HCT116 (cell line): ENCODE measurements at regions not wholly inside any gene's neighbourhood (a gene's known extent, or its start where the extent isn't known, plus 50 kb on each side); places are given as distances from the start of the nearest gene placed in this dataset.

ENCODE experiments used
- ATAC-seq: fragments of 200-7000 bp; cut with Tn5 transposase; 2 replicates; pipeline ENCODE4 v1.9.1; 2020; ENCODE audit warnings: mild to moderate bottlenecking, moderate library complexity
- BruUV-seq: library from RNA; stranded (reverse); fragments of 400-500 nt; replicated peaks from 2 replicates; lab custom pipeline; 2021; lab: Mats Ljungman, UMichigan
- CTCF ChIA-PET: fragments of 300-600 bp; sonication (Branson Sonifier 250); formaldehyde crosslinking; loops from one replicate; lab custom pipeline; 2021; ENCODE audit warnings: antibody characterized with exemption; lab: Charles Lee
- POLR2A ChIA-PET: fragments of 300-600, 350-600 bp; sonication (Branson Sonifier 250); formaldehyde crosslinking; loops from one replicate; lab custom pipeline; 2021; ENCODE audit warnings: antibody characterized with exemption; lab: Charles Lee
- RAD21 ChIA-PET, 2 experiments: fragments of 300-600 bp; sonication (Branson Sonifier 250); formaldehyde crosslinking; loops; one replicate each; lab custom pipeline; 2023; ENCODE audit warnings: low total read pairs in 2 of 2; ENCODE audit not compliant: uncharacterized antibody in 2 of 2, unreplicated experiment in 2 of 2, low non-redundant PET in 1 of 2; lab: Charles Lee
- DNase-seq: peaks from one replicate; pipeline ENCODE4 v3.0.0-alpha.2; 2010; ENCODE audit warnings: low read depth, low spot score
- H2AFZ ChIP-seq: fragments of 200-600 bp; shearing (Covaris generic), sonication (generic); 2 replicates; pipeline ENCODE4 v1.6.1; 2017; ENCODE audit warnings: low read depth, mixed run types, mixed read lengths, antibody characterized with exemption, low read length; ENCODE audit not compliant: poor library complexity, severe bottlenecking
- H3K27ac ChIP-seq: 2 replicates; pipeline ENCODE4 v1.5.1; 2012; ENCODE audit warnings: low read depth, low read length
- H3K27me3 ChIP-seq: fragments of 200-600 bp; sonication (generic); 2 replicates; pipeline ENCODE4 v1.6.1; 2016; ENCODE audit warnings: mixed run types, low read length, mixed read lengths; ENCODE audit not compliant: insufficient read depth
- H3K36me3 ChIP-seq, 2 experiments: fragments of 200-500 bp in 1 of 2; fragments of 200-600 bp in 1 of 2; sonication (Bioruptor generic) in 1 of 2; sonication (generic) in 1 of 2; 2 replicates each; pipeline versions ENCODE4 v1.5.1 to v1.6.1; 2014 to 2016; ENCODE audit warnings: low read length in 2 of 2, inconsistent platforms in 1 of 2, mixed read lengths in 1 of 2, mixed run types in 1 of 2; ENCODE audit not compliant: insufficient read depth in 2 of 2, control insufficient read depth in 1 of 2
- H3K4me1 ChIP-seq, 2 experiments: fragments of 200-600 bp in 1 of 2; sonication (generic) in 1 of 2; 2 replicates each; pipeline versions ENCODE4 v1.5.1 to v1.6.1; 2012 to 2017; ENCODE audit warnings: low read length in 2 of 2, inconsistent platforms in 1 of 2, mild to moderate bottlenecking in 1 of 2, mixed read lengths in 1 of 2, mixed run types in 1 of 2, moderate library complexity in 1 of 2; ENCODE audit not compliant: insufficient read depth in 2 of 2, control insufficient read depth in 1 of 2
- H3K4me2 ChIP-seq: fragments of 200-600 bp; sonication (generic); 2 replicates; pipeline ENCODE4 v1.6.1; 2017; ENCODE audit warnings: mixed run types, low read length, mixed read lengths
- H3K4me3 ChIP-seq, 2 experiments: fragments of 200-600 bp in 1 of 2; sonication (generic) in 1 of 2; replicated peaks in 1 of 2; 2 replicates each; pipeline ENCODE4 v1.5.1; 2011 to 2016; ENCODE audit warnings: low read length in 2 of 2, control low read depth in 1 of 2, low read depth in 1 of 2, mild to moderate bottlenecking in 1 of 2, mixed read lengths in 1 of 2, mixed run types in 1 of 2
- H3K79me2 ChIP-seq: fragments of 200-600 bp; sonication (generic); 2 replicates; pipeline ENCODE4 v1.6.1; 2017; ENCODE audit warnings: mild to moderate bottlenecking, mixed run types, low read length, moderate library complexity, mixed read lengths; ENCODE audit not compliant: insufficient read depth
- H3K9ac ChIP-seq: fragments of 200-600 bp; sonication (generic); 2 replicates; pipeline ENCODE4 v1.6.1; 2016; ENCODE audit warnings: low read length, mixed read lengths
- H3K9me2 ChIP-seq: fragments of 200-600 bp; sonication (generic), shearing (Covaris generic); 2 replicates; pipeline ENCODE4 v1.6.1; 2017; ENCODE audit warnings: mixed run types, mild to moderate bottlenecking, moderate library complexity; ENCODE audit not compliant: insufficient read depth
- H3K9me3 ChIP-seq, 2 experiments: fragments of 200-500 bp in 1 of 2; fragments of 200-600 bp in 1 of 2; sonication (Bioruptor generic) in 1 of 2; sonication (generic) in 1 of 2; 2 replicates each; pipeline ENCODE4 v1.6.1; 2014 to 2017; ENCODE audit warnings: low read length in 2 of 2, mixed read lengths in 2 of 2, inconsistent platforms in 1 of 2, low read depth in 1 of 2, mild to moderate bottlenecking in 1 of 2, mixed run types in 1 of 2, moderate library complexity in 1 of 2; ENCODE audit not compliant: control insufficient read depth in 1 of 2, insufficient read depth in 1 of 2
- H4K20me1 ChIP-seq: fragments of 200-600 bp; sonication (generic), shearing (Covaris generic); 2 replicates; pipeline ENCODE4 v1.6.1; 2017; ENCODE audit warnings: mixed run types, mild to moderate bottlenecking, moderate library complexity; ENCODE audit not compliant: insufficient read depth
- CEBPB ChIP-seq: IDR thresholded peaks from 2 replicates; pipeline ENCODE4 v1.6.1; 2012; ENCODE audit warnings: low read depth
- EGR1 ChIP-seq: IDR thresholded peaks from 2 replicates; pipeline ENCODE4 v1.6.1; 2012; ENCODE audit warnings: low read depth
- FOSL1 ChIP-seq: IDR thresholded peaks from 2 replicates; pipeline ENCODE4 v1.6.1; 2012; ENCODE audit warnings: low read depth
- RAD21 ChIP-seq: IDR thresholded peaks from 2 replicates; pipeline ENCODE4 v1.6.1; 2012; ENCODE audit warnings: low read depth, mild to moderate bottlenecking
- SP1 ChIP-seq: IDR thresholded peaks from 2 replicates; pipeline ENCODE4 v1.6.1; 2012; ENCODE audit warnings: low read depth
- YY1 ChIP-seq: IDR thresholded peaks from 2 replicates; pipeline ENCODE4 v1.6.1; 2011; ENCODE audit warnings: low read length, low read depth, moderate library complexity, mild to moderate bottlenecking; ENCODE audit not compliant: insufficient replicate concordance; ENCODE audit errors: extremely low read depth
- ZFX ChIP-seq: fragments of 450-650 bp; IDR thresholded peaks from 2 replicates; pipeline ENCODE4 v1.6.1; 2017
- intact Hi-C: fragments of 100-400 bp; cut with micrococcal nuclease; formaldehyde crosslinking; loops from 2 replicates; pipeline ENCODE4 v1.10.0; 2022
- TF ChIP-seq, protein P1 (sequence below): IDR thresholded peaks from 2 replicates; pipeline ENCODE4 v1.6.1; 2012
- TF ChIP-seq, protein P2 (sequence below): IDR thresholded peaks from 2 replicates; pipeline ENCODE4 v1.6.1; 2012; ENCODE audit warnings: low read depth
- TF ChIP-seq, protein P3 (sequence below): IDR thresholded peaks from 2 replicates; pipeline ENCODE4 v1.6.1; 2011; ENCODE audit warnings: mild to moderate bottlenecking, low read length, moderate library complexity; ENCODE audit not compliant: insufficient replicate concordance; ENCODE audit errors: extremely low read depth
- TF ChIP-seq, protein P4 (sequence below), 3 experiments: fragments of 200-600 bp in 1 of 3; sonication (generic) in 1 of 3; IDR thresholded peaks in 2 of 3; conservative IDR thresholded peaks in 1 of 3; 2 replicates each; pipeline ENCODE4 v1.5.1; 2012 to 2017; ENCODE audit warnings: low read depth in 2 of 3, low read length in 2 of 3, antibody characterized with exemption in 1 of 3, borderline replicate concordance in 1 of 3, control low read depth in 1 of 3, mild to moderate bottlenecking in 1 of 3, mixed read lengths in 1 of 3, mixed run types in 1 of 3, moderate library complexity in 1 of 3; ENCODE audit not compliant: insufficient read depth in 1 of 3
- TF ChIP-seq, protein P5 (sequence below): IDR thresholded peaks from 2 replicates; pipeline ENCODE4 v1.6.1; 2012

DNA sequence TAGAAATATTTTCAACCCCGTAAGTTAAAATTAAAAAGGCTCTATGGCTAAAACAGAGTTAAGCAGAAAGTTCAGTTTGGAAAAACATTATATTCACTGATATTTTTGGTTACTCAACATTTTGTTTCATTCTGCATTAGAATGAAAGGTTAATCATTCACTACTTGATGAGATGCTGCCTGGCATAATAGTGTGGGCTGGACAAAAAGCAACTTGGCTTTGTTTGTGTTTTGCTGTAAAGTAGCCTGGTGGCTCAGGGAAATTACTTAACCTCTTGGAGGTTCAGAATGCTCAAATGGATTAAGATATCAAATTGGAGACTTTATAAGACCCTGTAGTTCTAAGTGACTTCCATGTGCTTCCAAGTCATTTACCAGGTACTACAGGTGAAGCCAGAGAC, 367.4 kb upstream of the TRPC7 start:
- Histone ChIP-seq H3K9ac (no peak overlapping the region), H2AFZ (no peak overlapping the region), H3K9me3 (no peaks in the 10 kb centered on the region), H3K36me3 (no peaks in the 10 kb centered on the region), H3K4me1 (peaks cover 6 to 11% of the 10 kb centered on the region in 2 experiments; a peak in 3 of 4 replicates), H3K27me3 (peaks cover 9% of the 10 kb centered on the region; the same call in 1 of the 2 replicates), H3K9me2 (no peaks in the 10 kb centered on the region), H4K20me1 (no peaks in the 10 kb centered on the region; the same call in 1 of the 2 replicates), H3K27ac (no peak overlapping the region), H3K4me2 (no peak overlapping the region), H3K4me3 (no peak overlapping the region), H3K79me2 (no peaks in the 10 kb centered on the region)
- ChIA-PET RAD21 (no interaction called here), POLR2A (no interaction called here), CTCF (no interaction called here)
- DNase-seq, result no peak
- no TSS peak for BruUV-seq
- TF ChIP-seq, protein P1, sequence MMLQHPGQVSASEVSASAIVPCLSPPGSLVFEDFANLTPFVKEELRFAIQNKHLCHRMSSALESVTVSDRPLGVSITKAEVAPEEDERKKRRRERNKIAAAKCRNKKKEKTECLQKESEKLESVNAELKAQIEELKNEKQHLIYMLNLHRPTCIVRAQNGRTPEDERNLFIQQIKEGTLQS, result no peak
- TF ChIP-seq, protein P2, sequence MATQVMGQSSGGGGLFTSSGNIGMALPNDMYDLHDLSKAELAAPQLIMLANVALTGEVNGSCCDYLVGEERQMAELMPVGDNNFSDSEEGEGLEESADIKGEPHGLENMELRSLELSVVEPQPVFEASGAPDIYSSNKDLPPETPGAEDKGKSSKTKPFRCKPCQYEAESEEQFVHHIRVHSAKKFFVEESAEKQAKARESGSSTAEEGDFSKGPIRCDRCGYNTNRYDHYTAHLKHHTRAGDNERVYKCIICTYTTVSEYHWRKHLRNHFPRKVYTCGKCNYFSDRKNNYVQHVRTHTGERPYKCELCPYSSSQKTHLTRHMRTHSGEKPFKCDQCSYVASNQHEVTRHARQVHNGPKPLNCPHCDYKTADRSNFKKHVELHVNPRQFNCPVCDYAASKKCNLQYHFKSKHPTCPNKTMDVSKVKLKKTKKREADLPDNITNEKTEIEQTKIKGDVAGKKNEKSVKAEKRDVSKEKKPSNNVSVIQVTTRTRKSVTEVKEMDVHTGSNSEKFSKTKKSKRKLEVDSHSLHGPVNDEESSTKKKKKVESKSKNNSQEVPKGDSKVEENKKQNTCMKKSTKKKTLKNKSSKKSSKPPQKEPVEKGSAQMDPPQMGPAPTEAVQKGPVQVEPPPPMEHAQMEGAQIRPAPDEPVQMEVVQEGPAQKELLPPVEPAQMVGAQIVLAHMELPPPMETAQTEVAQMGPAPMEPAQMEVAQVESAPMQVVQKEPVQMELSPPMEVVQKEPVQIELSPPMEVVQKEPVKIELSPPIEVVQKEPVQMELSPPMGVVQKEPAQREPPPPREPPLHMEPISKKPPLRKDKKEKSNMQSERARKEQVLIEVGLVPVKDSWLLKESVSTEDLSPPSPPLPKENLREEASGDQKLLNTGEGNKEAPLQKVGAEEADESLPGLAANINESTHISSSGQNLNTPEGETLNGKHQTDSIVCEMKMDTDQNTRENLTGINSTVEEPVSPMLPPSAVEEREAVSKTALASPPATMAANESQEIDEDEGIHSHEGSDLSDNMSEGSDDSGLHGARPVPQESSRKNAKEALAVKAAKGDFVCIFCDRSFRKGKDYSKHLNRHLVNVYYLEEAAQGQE, result no peak
- TF ChIP-seq ZFX (no peak), CEBPB (no peak), EGR1 (no peak), YY1 (no peak), RAD21 (no peak), FOSL1 (no peak), SP1 (no peak)
- TF ChIP-seq, protein P3, sequence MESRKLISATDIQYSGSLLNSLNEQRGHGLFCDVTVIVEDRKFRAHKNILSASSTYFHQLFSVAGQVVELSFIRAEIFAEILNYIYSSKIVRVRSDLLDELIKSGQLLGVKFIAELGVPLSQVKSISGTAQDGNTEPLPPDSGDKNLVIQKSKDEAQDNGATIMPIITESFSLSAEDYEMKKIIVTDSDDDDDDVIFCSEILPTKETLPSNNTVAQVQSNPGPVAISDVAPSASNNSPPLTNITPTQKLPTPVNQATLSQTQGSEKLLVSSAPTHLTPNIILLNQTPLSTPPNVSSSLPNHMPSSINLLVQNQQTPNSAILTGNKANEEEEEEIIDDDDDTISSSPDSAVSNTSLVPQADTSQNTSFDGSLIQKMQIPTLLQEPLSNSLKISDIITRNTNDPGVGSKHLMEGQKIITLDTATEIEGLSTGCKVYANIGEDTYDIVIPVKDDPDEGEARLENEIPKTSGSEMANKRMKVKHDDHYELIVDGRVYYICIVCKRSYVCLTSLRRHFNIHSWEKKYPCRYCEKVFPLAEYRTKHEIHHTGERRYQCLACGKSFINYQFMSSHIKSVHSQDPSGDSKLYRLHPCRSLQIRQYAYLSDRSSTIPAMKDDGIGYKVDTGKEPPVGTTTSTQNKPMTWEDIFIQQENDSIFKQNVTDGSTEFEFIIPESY, result no peak
- TF ChIP-seq, protein P4, sequence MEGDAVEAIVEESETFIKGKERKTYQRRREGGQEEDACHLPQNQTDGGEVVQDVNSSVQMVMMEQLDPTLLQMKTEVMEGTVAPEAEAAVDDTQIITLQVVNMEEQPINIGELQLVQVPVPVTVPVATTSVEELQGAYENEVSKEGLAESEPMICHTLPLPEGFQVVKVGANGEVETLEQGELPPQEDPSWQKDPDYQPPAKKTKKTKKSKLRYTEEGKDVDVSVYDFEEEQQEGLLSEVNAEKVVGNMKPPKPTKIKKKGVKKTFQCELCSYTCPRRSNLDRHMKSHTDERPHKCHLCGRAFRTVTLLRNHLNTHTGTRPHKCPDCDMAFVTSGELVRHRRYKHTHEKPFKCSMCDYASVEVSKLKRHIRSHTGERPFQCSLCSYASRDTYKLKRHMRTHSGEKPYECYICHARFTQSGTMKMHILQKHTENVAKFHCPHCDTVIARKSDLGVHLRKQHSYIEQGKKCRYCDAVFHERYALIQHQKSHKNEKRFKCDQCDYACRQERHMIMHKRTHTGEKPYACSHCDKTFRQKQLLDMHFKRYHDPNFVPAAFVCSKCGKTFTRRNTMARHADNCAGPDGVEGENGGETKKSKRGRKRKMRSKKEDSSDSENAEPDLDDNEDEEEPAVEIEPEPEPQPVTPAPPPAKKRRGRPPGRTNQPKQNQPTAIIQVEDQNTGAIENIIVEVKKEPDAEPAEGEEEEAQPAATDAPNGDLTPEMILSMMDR (IDR thresholded peaks at IDR 0.05 in 2 of 3, conservative IDR thresholded peaks at IDR 0.05 in 1 of 3; ENCODE audit: borderline replicate concordance in 1 of 3, insufficient read depth in 1 of 3, low read depth in 2 of 3, low read length in 2 of 3), result no peak
- TF ChIP-seq, protein P5, sequence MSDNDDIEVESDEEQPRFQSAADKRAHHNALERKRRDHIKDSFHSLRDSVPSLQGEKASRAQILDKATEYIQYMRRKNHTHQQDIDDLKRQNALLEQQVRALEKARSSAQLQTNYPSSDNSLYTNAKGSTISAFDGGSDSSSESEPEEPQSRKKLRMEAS, result no peak
- intact Hi-C loops, result no loop called here
- ATAC-seq, result no peak
